HFFc6 (cell line): ENCODE measurements at regions not wholly inside any gene's neighbourhood (a gene's known extent, or its start where the extent isn't known, plus 50 kb on each side); places are given as distances from the start of the nearest gene placed in this dataset.

Experiments used
- DNase-seq: peaks from one replicate; pipeline ENCODE4 v3.0.0-alpha.2; 2018
- H3K27ac Mint-ChIP-seq: 2 replicates; pipeline ENCODE4 v1.8.0; 2020; ENCODE audit warnings: mild to moderate bottlenecking, mixed read lengths
- H3K27me3 Mint-ChIP-seq: 2 replicates; pipeline ENCODE4 v1.8.0; 2021; ENCODE audit warnings: mild to moderate bottlenecking, moderate library complexity, mixed read lengths; ENCODE audit not compliant: insufficient read depth
- H3K36me3 Mint-ChIP-seq: 2 replicates; pipeline ENCODE4 v1.8.0; 2021; ENCODE audit warnings: low read depth, mixed read lengths
- H3K4me1 Mint-ChIP-seq: 2 replicates; pipeline ENCODE4 v1.8.0; 2020; ENCODE audit warnings: low read depth, mixed read lengths
- H3K4me3 Mint-ChIP-seq: 2 replicates; pipeline ENCODE4 v1.8.0; 2020; ENCODE audit warnings: mild to moderate bottlenecking, moderate library complexity, mixed read lengths
- H3K9me3 Mint-ChIP-seq: 2 replicates; pipeline ENCODE4 v1.8.0; 2020; ENCODE audit warnings: mild to moderate bottlenecking, mixed read lengths
- CTCF ChIP-seq: fragments of 200-600 bp; sonication (generic); IDR thresholded peaks from 2 replicates; pipeline ENCODE4 v1.5.0; 2021; ENCODE audit warnings: antibody characterized with exemption, mild to moderate bottlenecking

GRCh38 chr20:12180107-12180661 is 262.5 kb downstream of the BTBD3 start:
- TF ChIP-seq CTCF = no peak
- no peaks in the 10 kb centered on the region for H3K36me3 Mint-ChIP-seq
- H3K27me3 Mint-ChIP-seq = no peaks in the 10 kb centered on the region
- no peak overlapping the region for H3K27ac Mint-ChIP-seq
- no peaks in the 10 kb centered on the region for H3K4me1 Mint-ChIP-seq
- H3K9me3 Mint-ChIP-seq = peaks cover 30% of the 10 kb centered on the region
- no peak for DNase-seq
- no peak overlapping the region for H3K4me3 Mint-ChIP-seq

DNA sequence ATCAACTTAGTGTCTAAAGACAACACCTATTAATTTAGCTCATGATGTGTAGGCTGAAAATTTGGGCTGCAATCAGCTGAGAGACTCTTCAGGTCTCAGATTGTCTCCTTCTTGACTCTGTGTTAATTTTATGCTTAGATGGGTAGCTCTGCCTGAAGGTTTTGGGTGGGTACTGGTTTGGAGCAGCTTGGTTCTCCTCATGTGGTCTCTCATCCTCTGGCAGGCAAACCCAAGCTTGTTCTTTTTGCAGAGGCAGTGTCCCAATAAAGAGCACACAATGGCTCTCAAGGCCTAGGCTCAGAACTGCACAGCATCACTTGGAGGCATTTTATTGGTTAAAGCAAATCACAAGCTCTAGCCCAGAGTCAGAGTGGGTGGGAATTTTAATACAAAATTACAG is 280.6 kb downstream of the BTBD3 start:
- H3K4me3 Mint-ChIP-seq = no peak overlapping the region

GRCh38 chr20:12199703-12200102 is 282.0 kb downstream of the BTBD3 start:
- TF ChIP-seq CTCF = no peak
- DNase-seq = no peak
- Mint-ChIP-seq H3K4me1 (no peaks in the 10 kb centered on the region), H3K4me3 (no peak overlapping the region), H3K27me3 (no peaks in the 10 kb centered on the region; the same call in 1 of the 2 replicates), H3K27ac (no peak overlapping the region), H3K36me3 (no peaks in the 10 kb centered on the region; the same call in 1 of the 2 replicates), H3K9me3 (peaks cover 33% of the 10 kb centered on the region)

More for the DNA sequence above, 280.6 kb downstream of the BTBD3 start:
- peaks cover 39% of the 10 kb centered on the region for H3K9me3 Mint-ChIP-seq
- no peaks in the 10 kb centered on the region for H3K4me1 Mint-ChIP-seq
- no peak for TF ChIP-seq CTCF
- no peak for DNase-seq
- no peaks in the 10 kb centered on the region; the same call in 1 of the 2 replicates for H3K36me3 Mint-ChIP-seq
- H3K27ac Mint-ChIP-seq = no peak overlapping the region
- no peaks in the 10 kb centered on the region; the same call in 1 of the 2 replicates for H3K27me3 Mint-ChIP-seq

DNA sequence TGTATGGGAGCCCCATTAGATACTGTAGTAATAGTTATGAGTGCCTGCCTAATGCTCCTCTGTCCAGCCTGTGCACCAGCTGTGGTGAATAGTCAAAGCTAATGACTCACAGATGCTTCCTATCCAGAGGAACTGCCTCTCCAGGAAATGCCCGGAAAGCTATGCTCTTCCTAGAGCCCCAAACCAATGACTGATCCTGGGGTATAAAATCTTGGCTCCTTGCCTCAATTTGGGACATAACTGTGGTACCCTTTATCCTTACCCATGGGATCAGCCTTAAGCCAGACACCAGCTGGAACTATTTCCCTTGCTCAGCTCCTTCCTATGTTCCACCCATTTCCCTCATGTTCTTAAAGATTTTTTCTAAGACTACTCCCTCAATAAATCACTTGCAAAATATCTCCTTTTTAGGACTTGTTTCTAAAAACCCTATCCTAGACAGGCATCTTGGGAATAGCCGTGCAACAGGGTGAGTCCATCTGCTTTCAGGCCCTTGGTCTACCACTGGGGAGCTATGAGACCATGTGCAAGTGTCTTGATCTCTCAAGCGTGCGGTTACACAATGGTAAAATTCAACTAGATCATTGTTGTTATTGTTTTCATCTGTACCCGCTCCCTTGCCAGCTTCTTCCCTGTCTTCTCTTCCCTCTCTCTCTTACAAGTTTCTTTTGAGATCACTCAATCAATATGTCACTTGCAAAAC is 283.7 kb downstream of the BTBD3 start:
- no peaks in the 10 kb centered on the region; the same call in 1 of the 2 replicates for H3K36me3 Mint-ChIP-seq
- H3K4me3 Mint-ChIP-seq = no peak overlapping the region
- H3K27me3 Mint-ChIP-seq = no peaks in the 10 kb centered on the region; the same call in 1 of the 2 replicates
- no peaks in the 10 kb centered on the region for H3K4me1 Mint-ChIP-seq
- H3K9me3 Mint-ChIP-seq = peaks cover 33% of the 10 kb centered on the region
- no peak overlapping the region for H3K27ac Mint-ChIP-seq
- no peak for TF ChIP-seq CTCF
- DNase-seq = no peak

- DNase-seq = no peak
- Mint-ChIP-seq H3K27me3 (no peaks in the 10 kb centered on the region; the same call in none of the 2 replicates), H3K36me3 (no peaks in the 10 kb centered on the region), H3K27ac (no peak overlapping the region), H3K9me3 (peaks cover 39% of the 10 kb centered on the region), H3K4me1 (no peaks in the 10 kb centered on the region), H3K4me3 (no peak overlapping the region)
- no peak for TF ChIP-seq CTCF
These were observed 285.7 kb downstream of the BTBD3 start for GRCh38 chr20:12203399-12203798.
